HG02885 (cell line): ENCODE measurements at regions not wholly inside any gene's neighbourhood (a gene's known extent, or its start where the extent isn't known, plus 50 kb on each side); places are given as distances from the start of the nearest gene placed in this dataset.

Experiments
- ATAC-seq: cut with Tn5 transposase; IDR thresholded peaks from one replicate; pipeline ENCODE4 v1.9.1; 2021; ENCODE audit warnings: mild to moderate bottlenecking; ENCODE audit not compliant: unreplicated experiment, poor library complexity

GRCh38 chr16:9406038-9406712, 314.7 kb downstream of the HAPSTR1 start:
- ATAC-seq = no peak

- ATAC-seq = no peak
Observed at GRCh38 chr16:9407206-9407758, 315.8 kb downstream of the HAPSTR1 start.

GRCh38 chr16:9408297-9408878, 316.9 kb downstream of the HAPSTR1 start:
- no peak for ATAC-seq

GRCh38 chr16:9409560-9410493, 318.4 kb downstream of the HAPSTR1 start:
- ATAC-seq = no peak

GRCh38 chr16:9411426-9411825, 320.0 kb downstream of the HAPSTR1 start:
- no peak for ATAC-seq

- ATAC-seq = no peak
Observed at GRCh38 chr16:9412031-9412914, 320.8 kb downstream of the HAPSTR1 start.

- ATAC-seq = no peak
Observed at GRCh38 chr16:9412915-9413264, 321.4 kb downstream of the HAPSTR1 start.

GRCh38 chr16:9415545-9415944, 324.1 kb downstream of the HAPSTR1 start:
- no peak for ATAC-seq

- ATAC-seq = no peak
Observed at GRCh38 chr16:9417898-9418297, 326.5 kb downstream of the HAPSTR1 start.

GRCh38 chr16:9419161-9419560, 327.7 kb downstream of the HAPSTR1 start:
- no peak for ATAC-seq

- no peak for ATAC-seq
Observed at GRCh38 chr16:9422762-9423513, 331.5 kb downstream of the HAPSTR1 start.

GRCh38 chr16:9425236-9425635, 333.8 kb downstream of the HAPSTR1 start:
- no peak for ATAC-seq

- no peak for ATAC-seq
Observed at GRCh38 chr16:9428355-9429005, 337.0 kb downstream of the HAPSTR1 start.

- no peak for ATAC-seq
Observed at GRCh38 chr16:9429646-9430330, 338.3 kb downstream of the HAPSTR1 start.

GRCh38 chr16:9434659-9435058, 343.2 kb downstream of the HAPSTR1 start:
- no peak for ATAC-seq

GRCh38 chr16:9436175-9436574, 344.7 kb downstream of the HAPSTR1 start:
- ATAC-seq = no peak

GRCh38 chr16:9437115-9437514, 345.7 kb downstream of the HAPSTR1 start:
- no peak for ATAC-seq

GRCh38 chr16:9438991-9439390, 347.5 kb downstream of the HAPSTR1 start:
- no peak for ATAC-seq
